ENCODE measurements at regions not wholly inside any gene's neighbourhood (a gene's known extent, or its start where the extent isn't known, plus 50 kb on each side); places are given as distances from the start of the nearest gene placed in this dataset.
"Not testable (repeated sequence)": the region's sequence is repeated elsewhere in the genome, so short reads cannot be mapped to it uniquely, and the experiment has no call there.

- no peak for DNase-seq
Observed at GRCh38 chr14:25303934-25304333, 254.0 kb upstream of the STXBP6 start.

- DNase-seq = no peak
Observed at GRCh38 chr14:25298238-25298637, 248.3 kb upstream of the STXBP6 start.

- not testable (repeated sequence) for DNase-seq
Observed at GRCh38 chr14:25290154-25290553, 240.2 kb upstream of the STXBP6 start.

GRCh38 chr14:25274529-25274928 is 224.6 kb upstream of the STXBP6 start:
- no peak for DNase-seq

GRCh38 chr14:25267186-25267585 is 217.2 kb upstream of the STXBP6 start:
- no peak for DNase-seq

GRCh38 chr14:25259470-25259869 is 209.5 kb upstream of the STXBP6 start:
- no peak for DNase-seq

- DNase-seq = no peak
Observed at GRCh38 chr14:25252793-25253192, 202.8 kb upstream of the STXBP6 start.

GRCh38 chr14:25250516-25250915 is 200.6 kb upstream of the STXBP6 start:
- no peak for DNase-seq

GRCh38 chr14:25247609-25248008 is 197.7 kb upstream of the STXBP6 start:
- no peak for DNase-seq

- no peak for DNase-seq
Observed at GRCh38 chr14:25246751-25247150, 196.8 kb upstream of the STXBP6 start.

- no peak for DNase-seq
Observed at GRCh38 chr14:25239170-25239569, 189.2 kb upstream of the STXBP6 start.

GRCh38 chr14:25237845-25238244 is 187.9 kb upstream of the STXBP6 start:
- no peak for DNase-seq

GRCh38 chr14:25233613-25234012 is 183.7 kb upstream of the STXBP6 start:
- no peak for DNase-seq

GRCh38 chr14:25231004-25231403 is 181.1 kb upstream of the STXBP6 start:
- no peak for DNase-seq

- no peak for DNase-seq
Observed at GRCh38 chr14:25226214-25226613, 176.3 kb upstream of the STXBP6 start.

- DNase-seq = no peak
Observed at GRCh38 chr14:25222256-25222655, 172.3 kb upstream of the STXBP6 start.

- no peak for DNase-seq
Observed at GRCh38 chr14:25220514-25220913, 170.6 kb upstream of the STXBP6 start.

- DNase-seq = no peak
Observed at GRCh38 chr14:25215607-25216006, 165.7 kb upstream of the STXBP6 start.

GRCh38 chr14:25197885-25198284 is 147.9 kb upstream of the STXBP6 start:
- DNase-seq = no peak

- no peak for DNase-seq
Observed at GRCh38 chr14:25180221-25180620, 130.3 kb upstream of the STXBP6 start.

- no peak for DNase-seq
Observed at GRCh38 chr14:25178255-25178654, 128.3 kb upstream of the STXBP6 start.

GRCh38 chr14:25150934-25151790 is 101.2 kb upstream of the STXBP6 start:
- DNase-seq = no peak

GRCh38 chr14:25150401-25150800 is 100.5 kb upstream of the STXBP6 start:
- DNase-seq = no peak

- no peak for DNase-seq
Observed at GRCh38 chr14:25140411-25140810, 90.5 kb upstream of the STXBP6 start.

- DNase-seq = no peak
Observed at GRCh38 chr14:25136811-25137210, 86.9 kb upstream of the STXBP6 start.
